CD14-positive monocyte (primary cell): ENCODE measurements at regions not wholly inside any gene's neighbourhood (a gene's known extent, or its start where the extent isn't known, plus 50 kb on each side); places are given as distances from the start of the nearest gene placed in this dataset.

Source experiments
- DNase-seq, 3 donors: peaks; one replicate each; pipeline ENCODE4 v3.0.0-alpha.2; 2011 to 2022
- H2AFZ ChIP-seq: 2 replicates; pipeline ENCODE4 v1.6.0; 2012; ENCODE audit warnings: mild to moderate bottlenecking, low read depth, low read length, inconsistent platforms; ENCODE audit not compliant: insufficient read depth, poor library complexity, severe bottlenecking
- H3K27ac ChIP-seq, 2 donors: 1 replicate in 1 of 2; 2 replicates in 1 of 2; pipeline ENCODE4 v1.5.1; 2012 to 2013; ENCODE audit warnings: low read length in 2 of 2, control low read depth in 1 of 2, inconsistent platforms in 1 of 2, low read depth in 1 of 2, mild to moderate bottlenecking in 1 of 2
- H3K27me3 ChIP-seq, 2 donors: one replicate each; pipeline versions ENCODE4 v1.6.0 to v1.6.1; 2011 to 2013; ENCODE audit warnings: low read length in 2 of 2; ENCODE audit not compliant: control insufficient read depth in 2 of 2, insufficient read depth in 2 of 2
- H3K36me3 ChIP-seq, 2 donors: replicated peaks in 1 of 2; 1 replicate in 1 of 2; 2 replicates in 1 of 2; pipeline versions ENCODE4 v1.5.1 to v1.6.1; 2012 to 2013; ENCODE audit warnings: low read length in 2 of 2, control low read depth in 1 of 2, inconsistent platforms in 1 of 2, mild to moderate bottlenecking in 1 of 2; ENCODE audit not compliant: insufficient read depth in 2 of 2, control insufficient read depth in 1 of 2
- H3K4me1 ChIP-seq, 2 donors: 1 replicate in 1 of 2; 2 replicates in 1 of 2; pipeline versions ENCODE4 v1.5.1 to v1.6.1; 2012 to 2013; ENCODE audit warnings: low read length in 2 of 2, control low read depth in 1 of 2, inconsistent platforms in 1 of 2, mild to moderate bottlenecking in 1 of 2, moderate library complexity in 1 of 2; ENCODE audit not compliant: insufficient read depth in 2 of 2, control insufficient read depth in 1 of 2
- H3K4me2 ChIP-seq: replicated peaks from 2 replicates; pipeline ENCODE3; 2012; ENCODE audit warnings: low read length, moderate library complexity, mild to moderate bottlenecking; ENCODE audit not compliant: poor library complexity, severe bottlenecking; ENCODE audit errors: extremely low read depth
- H3K4me3 ChIP-seq, 3 experiments: fragments of 200-600 bp in 1 of 3; sonication (generic) in 1 of 3; replicated peaks in 1 of 3; 1 replicate in 2 of 3; 2 replicates in 1 of 3; pipeline ENCODE4 v1.5.1; 2011 to 2013; ENCODE audit warnings: low read length in 3 of 3, mild to moderate bottlenecking in 3 of 3, control low read depth in 2 of 3, low read depth in 2 of 3, inconsistent platforms in 1 of 3, moderate library complexity in 1 of 3
- H3K79me2 ChIP-seq: 2 replicates; pipeline ENCODE4 v1.6.0; 2012; ENCODE audit warnings: mild to moderate bottlenecking, control low read depth, inconsistent platforms, low read length, moderate library complexity; ENCODE audit not compliant: insufficient read depth
- H3K9ac ChIP-seq: 2 replicates; pipeline ENCODE4 v1.6.0; 2017; ENCODE audit warnings: low read length, mild to moderate bottlenecking; ENCODE audit not compliant: insufficient read depth, poor library complexity, severe bottlenecking
- H3K9me3 ChIP-seq, 2 donors: replicated peaks in 1 of 2; 1 replicate in 1 of 2; 2 replicates in 1 of 2; pipeline versions ENCODE4 v1.5.1 to v1.6.1; 2012 to 2013; ENCODE audit warnings: low read length in 2 of 2, control low read depth in 1 of 2; ENCODE audit not compliant: control insufficient read depth in 1 of 2, insufficient read depth in 1 of 2
- H4K20me1 ChIP-seq: 2 replicates; pipeline ENCODE4 v1.6.0; 2012; ENCODE audit warnings: mild to moderate bottlenecking, low read length, control low read depth, moderate library complexity; ENCODE audit not compliant: insufficient read depth
- H3K27ac Mint-ChIP-seq, 7 donors: one replicate each; pipeline ENCODE4 v1.8.0; 2020; ENCODE audit warnings: mild to moderate bottlenecking in 7 of 7, mixed read lengths in 7 of 7, moderate library complexity in 6 of 7, inconsistent platforms in 2 of 7
- H3K27me3 Mint-ChIP-seq, 3 donors: one replicate each; pipeline ENCODE4 v1.8.0; 2021 to 2022; ENCODE audit warnings: low read depth in 3 of 3, mild to moderate bottlenecking in 3 of 3, mixed read lengths in 3 of 3, moderate library complexity in 3 of 3, inconsistent platforms in 1 of 3
- H3K36me3 Mint-ChIP-seq, 2 donors: one replicate each; pipeline ENCODE4 v1.8.0; 2020; ENCODE audit warnings: mixed read lengths in 2 of 2, inconsistent platforms in 1 of 2, mild to moderate bottlenecking in 1 of 2
- H3K4me1 Mint-ChIP-seq: one replicate; pipeline ENCODE4 v1.8.0; 2020; ENCODE audit warnings: mild to moderate bottlenecking, mixed read lengths
- H3K4me3 Mint-ChIP-seq, 2 donors: one replicate each; pipeline ENCODE4 v1.8.0; 2020; ENCODE audit warnings: mild to moderate bottlenecking in 2 of 2, mixed read lengths in 2 of 2, moderate library complexity in 1 of 2
- H3K9me3 Mint-ChIP-seq, 7 donors: one replicate each; pipeline ENCODE4 v1.8.0; 2020 to 2022; ENCODE audit warnings: mixed read lengths in 7 of 7, mild to moderate bottlenecking in 6 of 7, moderate library complexity in 6 of 7, inconsistent platforms in 2 of 7
- CTCF ChIP-seq: fragments of 200-600 bp; IDR thresholded peaks from one replicate; pipeline ENCODE4 v1.8.0; 2022; ENCODE audit warnings: antibody characterized with exemption, mild to moderate bottlenecking
- WGBS: methylation state at CpG from one replicate; pipeline ENCODE4 v1.1.5; 2013; ENCODE audit warnings: missing lambda C conversion rate; ENCODE audit not compliant: insufficient coverage; 5-methylcytosine and 5-hydroxymethylcytosine counted together
- intact Hi-C, 2 donors: fragments of 100-400 bp; cut with micrococcal nuclease; formaldehyde crosslinking; loops; one replicate each; pipeline versions ENCODE4 v1.15.0 to v1.15.1; 2023

DNA sequence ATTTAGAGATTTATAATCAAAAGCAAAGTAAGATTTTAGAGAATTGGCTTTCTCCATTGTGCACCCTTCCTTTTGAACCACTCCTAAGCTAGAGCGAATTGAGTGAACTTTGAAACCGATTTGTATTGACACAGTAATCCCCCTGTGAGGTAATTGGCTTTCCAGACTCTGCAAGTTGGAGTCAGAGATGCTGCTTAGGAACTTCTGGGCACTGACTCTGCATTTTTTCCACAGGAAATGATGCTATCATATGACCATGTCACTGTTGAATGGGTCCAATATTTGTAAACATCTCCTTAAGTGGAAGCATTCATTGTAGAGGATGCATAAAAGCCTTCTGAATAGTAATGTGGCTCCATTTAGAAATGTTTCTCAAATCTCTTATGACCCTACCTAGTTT is 394.4 kb upstream of the ZNF608 start:
- H3K36me3 ChIP-seq, result no peaks in the 10 kb centered on the region
- intact Hi-C loops, result no loop called here
- H3K27ac ChIP-seq, result no peak overlapping the region
- no peaks in the 10 kb centered on the region for H3K4me1 ChIP-seq
- Mint-ChIP-seq H3K9me3 (peaks cover 0 to 4% (median 2%) of the 10 kb centered on the region in 7 donors), H3K4me3 (no peak overlapping the region), H3K4me1 (no peaks in the 10 kb centered on the region), H3K36me3 (no peaks in the 10 kb centered on the region), H3K27ac (no peak overlapping the region), H3K27me3 (peaks cover 0 to 3% (median 0%) of the 10 kb centered on the region in 3 donors)
- no peaks in the 10 kb centered on the region for H3K27me3 ChIP-seq
- H3K79me2 ChIP-seq, result no peaks in the 10 kb centered on the region
- H3K9ac ChIP-seq, result no peak overlapping the region
- no peak for DNase-seq
- H3K4me2 ChIP-seq, result no peak overlapping the region
- WGBS, result 100% methylated on average over 1 of the region's 2 CpGs
- no peak for TF ChIP-seq CTCF
- H2AFZ ChIP-seq, result no peak overlapping the region
- H4K20me1 ChIP-seq, result no peaks in the 10 kb centered on the region
- H3K9me3 ChIP-seq, result peaks cover 0 to 5% of the 10 kb centered on the region in 2 donors
- H3K4me3 ChIP-seq, result no peak overlapping the region

- no peak for DNase-seq
- TF ChIP-seq CTCF, result no peak
- intact Hi-C loops, result no loop called here
- no peaks in the 10 kb centered on the region for H3K27me3 ChIP-seq
- no peaks in the 10 kb centered on the region for H4K20me1 ChIP-seq
- Mint-ChIP-seq H3K27ac (no peak overlapping the region), H3K27me3 (peaks cover 0 to 3% (median 0%) of the 10 kb centered on the region in 3 donors), H3K36me3 (no peaks in the 10 kb centered on the region), H3K4me1 (no peaks in the 10 kb centered on the region), H3K4me3 (no peak overlapping the region), H3K9me3 (peaks cover 0 to 9% (median 4%) of the 10 kb centered on the region in 7 donors)
- H2AFZ ChIP-seq, result no peak overlapping the region
- no peak overlapping the region for H3K9ac ChIP-seq
- H3K9me3 ChIP-seq, result peaks cover 0 to 5% of the 10 kb centered on the region in 2 donors
- no peaks in the 10 kb centered on the region for H3K36me3 ChIP-seq
- no peak overlapping the region for H3K4me2 ChIP-seq
- no peaks in the 10 kb centered on the region for H3K4me1 ChIP-seq
- no peak overlapping the region for H3K4me3 ChIP-seq
- no peaks in the 10 kb centered on the region for H3K79me2 ChIP-seq
- no peak overlapping the region for H3K27ac ChIP-seq
These were observed 396.0 kb upstream of the ZNF608 start for GRCh38 chr5:125142458-125142857.
